A673 (cell line): ENCODE measurements at regions not wholly inside any gene's neighbourhood (a gene's known extent, or its start where the extent isn't known, plus 50 kb on each side); places are given as distances from the start of the nearest gene placed in this dataset. TPM values are rescaled to one million over a fixed set of nuclear protein-coding genes. Genes with fewer than 3 reads are reported as not detected.

Source experiments
- BruUV-seq: library from RNA; stranded (reverse); fragments of 400-500 nt; replicated peaks from 2 replicates; lab custom pipeline; 2021; lab: Mats Ljungman, UMichigan
- CTCF ChIA-PET: fragments of 300-600 bp; sonication (Branson Sonifier 250); formaldehyde crosslinking; loops from one replicate; lab custom pipeline; 2022; ENCODE audit warnings: antibody characterized with exemption; lab: Charles Lee
- POLR2A ChIA-PET: fragments of 300-600 bp; sonication (Branson Sonifier 250); formaldehyde crosslinking; loops from one replicate; lab custom pipeline; 2022; ENCODE audit warnings: antibody characterized with exemption; ENCODE audit not compliant: low non-redundant PET; lab: Charles Lee
- DNase-seq: peaks from one replicate; pipeline ENCODE4 v3.0.0-alpha.2; 2015; ENCODE audit warnings: low spot score
- H3K27ac ChIP-seq: fragments of 200-600 bp; sonication (generic); 2 replicates; pipeline ENCODE4 v1.5.1; 2016; ENCODE audit warnings: mixed run types, low read depth, mild to moderate bottlenecking, mixed read lengths, antibody characterized with exemption, low read length; ENCODE audit not compliant: poor library complexity, severe bottlenecking
- H3K27me3 ChIP-seq: fragments of 200-600 bp; sonication (generic); replicated peaks from 2 replicates; pipeline ENCODE4 v1.6.1; 2017; ENCODE audit warnings: mixed run types, low read depth, mild to moderate bottlenecking, mixed read lengths, antibody characterized with exemption, low read length; ENCODE audit not compliant: insufficient read depth, poor library complexity
- H3K36me3 ChIP-seq: fragments of 200-600 bp; sonication (generic); 2 replicates; pipeline ENCODE4 v1.6.1; 2016; ENCODE audit warnings: mixed run types, mild to moderate bottlenecking, mixed read lengths, antibody characterized with exemption, low read length; ENCODE audit not compliant: insufficient read depth, poor library complexity, severe bottlenecking
- H3K4me1 ChIP-seq: fragments of 200-600 bp; sonication (generic); 2 replicates; pipeline ENCODE4 v1.6.1; 2017; ENCODE audit warnings: mixed run types, mild to moderate bottlenecking, mixed read lengths, antibody characterized with exemption, low read length; ENCODE audit not compliant: insufficient read depth, poor library complexity, severe bottlenecking
- H3K4me3 ChIP-seq: fragments of 200-600 bp; sonication (generic); 2 replicates; pipeline ENCODE4 v1.5.1; 2016; ENCODE audit warnings: low read depth, mixed run types, mild to moderate bottlenecking, mixed read lengths, low read length; ENCODE audit not compliant: poor library complexity, severe bottlenecking
- H3K9me3 ChIP-seq: fragments of 200-600 bp; sonication (generic); 2 replicates; pipeline ENCODE4 v1.6.1; 2016; ENCODE audit warnings: mixed run types, low read depth, mild to moderate bottlenecking, mixed read lengths, antibody characterized with exemption, low read length; ENCODE audit not compliant: poor library complexity, severe bottlenecking
- EZH2 ChIP-seq: fragments of 200-600 bp; sonication (generic); IDR thresholded peaks from 2 replicates; pipeline ENCODE4 v1.6.1; 2017; ENCODE audit warnings: borderline replicate concordance, low read depth, mild to moderate bottlenecking, mixed read lengths, antibody characterized with exemption, low read length; ENCODE audit not compliant: poor library complexity, severe bottlenecking
- intact Hi-C: fragments of 100-400 bp; cut with micrococcal nuclease; formaldehyde crosslinking; loops from one replicate; pipeline ENCODE4 v1.10.0; 2022; ENCODE audit not compliant: unreplicated experiment
- microRNA-seq: library from miRNA; unstranded; fragments of <30 nt; microRNA quantifications from one replicate; pipeline ENCODE4 v1.2.0, GENCODE V29; 2021
- TF ChIP-seq, protein P1 (sequence below): fragments of 300-800, 200-600 bp; sonication (generic); conservative IDR thresholded peaks from 2 replicates; pipeline ENCODE4 v1.5.1; 2017; ENCODE audit warnings: low read depth, mild to moderate bottlenecking, antibody characterized with exemption, low read length, moderate library complexity, mixed read lengths

DNA sequence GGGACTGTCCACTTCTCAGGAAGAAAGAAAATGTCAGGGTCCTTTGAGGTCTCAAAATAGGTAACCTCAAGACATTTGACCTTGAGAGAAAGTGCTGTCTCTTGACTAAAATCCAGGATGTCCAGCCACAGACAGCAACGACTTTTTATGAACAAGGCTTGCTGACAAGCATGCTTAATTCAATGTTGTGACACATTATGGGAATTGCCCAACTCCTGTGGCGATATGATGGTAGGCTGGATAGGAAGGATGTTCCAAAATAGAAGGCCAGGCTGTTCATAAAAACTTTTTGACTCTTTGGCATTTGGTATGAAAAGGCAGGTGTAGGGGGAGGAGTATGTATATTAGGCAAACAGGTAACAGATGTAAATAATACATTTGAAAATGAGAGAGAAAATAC, 50.8 kb upstream of the EDNRA start:
- Histone ChIP-seq H3K36me3 (no peaks in the 10 kb centered on the region), H3K27ac (no peak overlapping the region), H3K4me1 (no peaks in the 10 kb centered on the region), H3K27me3 (no peaks in the 10 kb centered on the region), H3K4me3 (no peak overlapping the region), H3K9me3 (peaks cover 15% of the 10 kb centered on the region)
- TF ChIP-seq, protein P1, sequence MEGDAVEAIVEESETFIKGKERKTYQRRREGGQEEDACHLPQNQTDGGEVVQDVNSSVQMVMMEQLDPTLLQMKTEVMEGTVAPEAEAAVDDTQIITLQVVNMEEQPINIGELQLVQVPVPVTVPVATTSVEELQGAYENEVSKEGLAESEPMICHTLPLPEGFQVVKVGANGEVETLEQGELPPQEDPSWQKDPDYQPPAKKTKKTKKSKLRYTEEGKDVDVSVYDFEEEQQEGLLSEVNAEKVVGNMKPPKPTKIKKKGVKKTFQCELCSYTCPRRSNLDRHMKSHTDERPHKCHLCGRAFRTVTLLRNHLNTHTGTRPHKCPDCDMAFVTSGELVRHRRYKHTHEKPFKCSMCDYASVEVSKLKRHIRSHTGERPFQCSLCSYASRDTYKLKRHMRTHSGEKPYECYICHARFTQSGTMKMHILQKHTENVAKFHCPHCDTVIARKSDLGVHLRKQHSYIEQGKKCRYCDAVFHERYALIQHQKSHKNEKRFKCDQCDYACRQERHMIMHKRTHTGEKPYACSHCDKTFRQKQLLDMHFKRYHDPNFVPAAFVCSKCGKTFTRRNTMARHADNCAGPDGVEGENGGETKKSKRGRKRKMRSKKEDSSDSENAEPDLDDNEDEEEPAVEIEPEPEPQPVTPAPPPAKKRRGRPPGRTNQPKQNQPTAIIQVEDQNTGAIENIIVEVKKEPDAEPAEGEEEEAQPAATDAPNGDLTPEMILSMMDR: no peak
- TF ChIP-seq EZH2: no peak
- intact Hi-C loops: no loop called here
- no TSS peak for BruUV-seq
- ChIA-PET POLR2A (no interaction called here), CTCF (no interaction called here)
- DNase-seq: no peak

Small RNA genes lying in the stretch of these regions (microRNA-seq; reads per million reads assigned to microRNA genes)
- not detected for gene MIR548G
